K562 (cell line): ENCODE measurements at regions not wholly inside any gene's neighbourhood (a gene's known extent, or its start where the extent isn't known, plus 50 kb on each side); places are given as distances from the start of the nearest gene placed in this dataset.

ENCODE experiments used
- ATAC-seq: fragments of 200-7000 bp; cut with Tn5 transposase; 3 replicates; pipeline ENCODE4 v1.9.1; 2020; ENCODE audit warnings: moderate library complexity
- BruUV-seq: library from RNA; stranded (reverse); fragments of 400-500 nt; replicated peaks from 2 replicates; lab custom pipeline; 2021; lab: Mats Ljungman, UMichigan
- CTCF ChIA-PET: fragments of 300-600 bp; formaldehyde crosslinking; extraction: SDS; loops from one replicate; lab custom pipeline; 2021; ENCODE audit warnings: low intra/inter-chr PET ratio; lab: Yijun Ruan, JAX
- POLR2A ChIA-PET: fragments of 300-600, 350-650 bp; sonication (Branson Sonifier 250); formaldehyde crosslinking; extraction: SDS; loops from one replicate; lab custom pipeline; 2021; ENCODE audit warnings: antibody characterized with exemption, inconsistent platforms; lab: Yijun Ruan, JAX
- DNase-seq, 4 experiments: peaks; one replicate each; pipeline versions ENCODE4 v3.0.0 to v3.0.0-alpha.2; 2011 to 2018; ENCODE audit warnings: low spot score in 3 of 4, mixed read lengths in 3 of 4; ENCODE audit errors: extremely low read depth in 1 of 4
- FAIRE-seq: peaks from 2 replicates; lab custom pipeline; 2011; peaks lifted over from hg19 to GRCh38; lab: Jason Lieb, UNC
- H2AFZ ChIP-seq: 2 replicates; pipeline ENCODE4 v1.6.0; 2011; ENCODE audit warnings: low read depth, low read length, control low read depth, inconsistent platforms
- H3K27ac ChIP-seq: fragments of 200-600 bp; 3 replicates; pipeline ENCODE4 v1.8.0; 2011; ENCODE audit warnings: low read depth, mild to moderate bottlenecking, control low read depth, inconsistent platforms, low read length, moderate library complexity, mixed read lengths; ENCODE audit errors: extremely low read depth
- H3K27me3 ChIP-seq, 2 experiments: fragments of 300-600 bp in 1 of 2; 2 replicates in 1 of 2; 3 replicates in 1 of 2; pipeline versions ENCODE4 v1.6.0 to v1.8.0; 2011; ENCODE audit warnings: inconsistent platforms in 2 of 2, low read length in 2 of 2, mild to moderate bottlenecking in 1 of 2, mixed read lengths in 1 of 2, moderate library complexity in 1 of 2; ENCODE audit not compliant: control insufficient read depth in 2 of 2, insufficient read depth in 2 of 2
- H3K36me3 ChIP-seq: fragments of 300-600 bp; 3 replicates; pipeline ENCODE4 v1.8.0; 2011; ENCODE audit warnings: mild to moderate bottlenecking, low read length, inconsistent platforms; ENCODE audit not compliant: control insufficient read depth, insufficient read depth
- H3K4me1 ChIP-seq, 2 experiments: fragments of 200-600 bp in 1 of 2; replicated peaks in 1 of 2; 2 replicates in 1 of 2; 3 replicates in 1 of 2; pipeline versions ENCODE4 v1.5.1 to v1.8.0; 2011; ENCODE audit warnings: inconsistent platforms in 2 of 2, low read length in 2 of 2, mild to moderate bottlenecking in 1 of 2, mixed read lengths in 1 of 2, moderate library complexity in 1 of 2; ENCODE audit not compliant: control insufficient read depth in 2 of 2, insufficient read depth in 2 of 2
- H3K4me2 ChIP-seq: 2 replicates; pipeline ENCODE4 v1.6.1; 2011; ENCODE audit warnings: low read length, control low read depth, inconsistent platforms, mixed read lengths; ENCODE audit not compliant: insufficient read depth
- H3K4me3 ChIP-seq: fragments of 200-600 bp; sonication (generic), shearing (Covaris generic); 2 replicates; pipeline ENCODE4 v1.5.1; 2016; ENCODE audit warnings: control low read depth, inconsistent platforms
- H3K79me2 ChIP-seq: fragments of 200-600 bp; 3 replicates; pipeline ENCODE4 v1.8.0; 2011; ENCODE audit warnings: low read length, inconsistent platforms; ENCODE audit not compliant: control insufficient read depth, insufficient read depth
- H3K9ac ChIP-seq, 2 experiments: 2 replicates each; pipeline versions ENCODE4 v1.6.0 to v1.6.1; 2011; ENCODE audit warnings: low read depth in 2 of 2, low read length in 2 of 2, control low read depth in 1 of 2, inconsistent platforms in 1 of 2, mild to moderate bottlenecking in 1 of 2, mixed read lengths in 1 of 2; ENCODE audit not compliant: insufficient read depth in 1 of 2
- H3K9me1 ChIP-seq: one replicate; pipeline ENCODE4 v1.6.0; 2011; ENCODE audit warnings: inconsistent platforms, mild to moderate bottlenecking, low read length, moderate library complexity; ENCODE audit not compliant: control insufficient read depth, insufficient read depth
- H3K9me3 ChIP-seq: replicated peaks from 2 replicates; pipeline ENCODE4 v1.5.1; 2011; ENCODE audit warnings: low read depth, low read length, inconsistent platforms; ENCODE audit not compliant: control insufficient read depth, insufficient read depth
- H4K20me1 ChIP-seq: replicated peaks from 2 replicates; pipeline ENCODE4 v1.6.1; 2011; ENCODE audit warnings: low read length, inconsistent platforms, mixed read lengths; ENCODE audit not compliant: control insufficient read depth, insufficient read depth
- ADNP ChIP-seq: fragments of 200-800 bp; sonication (Bioruptor generic); IDR thresholded peaks from 2 replicates; pipeline ENCODE4 v1.6.1; 2016; ENCODE audit warnings: missing genetic modification characterization, missing compliant biosample characterization
- CBFB ChIP-seq: sonication (generic); formaldehyde crosslinking; IDR thresholded peaks from 2 replicates; pipeline ENCODE4 v1.4.0; 2020; ENCODE audit warnings: mild to moderate bottlenecking, missing genetic modification reagents
- CBX5 ChIP-seq: IDR thresholded peaks from 2 replicates; pipeline ENCODE4 v1.6.1; 2014; ENCODE audit warnings: low read depth, borderline replicate concordance
- CSDE1 ChIP-seq, 2 experiments: fragments of 450-650 bp; IDR thresholded peaks; 2 replicates each; pipeline ENCODE4 v1.6.1; 2016; ENCODE audit warnings: mild to moderate bottlenecking in 1 of 2
- CTCFL ChIP-seq: IDR thresholded peaks from 2 replicates; pipeline ENCODE4 v1.6.1; 2011; ENCODE audit warnings: borderline replicate concordance, low read depth, mild to moderate bottlenecking, moderate library complexity, low read length; ENCODE audit not compliant: insufficient read depth, poor library complexity, severe bottlenecking
- FOS ChIP-seq: IDR thresholded peaks from 3 replicates; pipeline ENCODE4 v1.6.1; 2011; ENCODE audit not compliant: insufficient read length; ENCODE audit errors: extremely low read depth
- FOXK1 ChIP-seq: sonication (generic); formaldehyde crosslinking; IDR thresholded peaks from 2 replicates; pipeline ENCODE4 v1.8.0; 2022; ENCODE audit warnings: missing genetic modification reagents, mild to moderate bottlenecking, borderline replicate concordance
- GABPA ChIP-seq: fragments of 200-800 bp; sonication (Bioruptor generic); conservative IDR thresholded peaks from 2 replicates; pipeline ENCODE4 v1.6.1; 2016; ENCODE audit warnings: low read depth, missing genetic modification characterization, missing compliant biosample characterization
- GTF2F1 ChIP-seq: IDR thresholded peaks from 2 replicates; pipeline ENCODE4 v1.6.1; 2011; ENCODE audit warnings: low read depth, low read length, improper control_type of control experiment
- ILK ChIP-seq: fragments of 450-650 bp; IDR thresholded peaks from 2 replicates; pipeline ENCODE4 v1.6.1; 2016; ENCODE audit warnings: missing genetic modification characterization, low read depth, mild to moderate bottlenecking, missing compliant biosample characterization, moderate library complexity, borderline replicate concordance
- KHSRP ChIP-seq: fragments of 450-650 bp; IDR thresholded peaks from 2 replicates; pipeline ENCODE4 v1.6.1; 2017
- MED1 ChIP-seq: sonication (generic); formaldehyde crosslinking; IDR thresholded peaks from 2 replicates; pipeline ENCODE4 v1.8.1; 2023; ENCODE audit warnings: missing genetic modification reagents, borderline replicate concordance
- MEF2D ChIP-seq: conservative IDR thresholded peaks from 2 replicates; pipeline ENCODE4 v1.6.1; 2016; ENCODE audit warnings: low read depth, missing genetic modification characterization, missing compliant biosample characterization
- PHB2 ChIP-seq: fragments of 450-650 bp; IDR thresholded peaks from 2 replicates; pipeline ENCODE4 v1.6.1; 2017; ENCODE audit warnings: low read depth
- ZBTB26 ChIP-seq: fragments of 450-650 bp; formaldehyde crosslinking; IDR thresholded peaks from 2 replicates; pipeline ENCODE4 v1.4.0; 2022; ENCODE audit warnings: missing genetic modification characterization
- ZNF12 ChIP-seq: sonication (generic); formaldehyde crosslinking; IDR thresholded peaks from 2 replicates; pipeline ENCODE4 v1.4.0; 2020; ENCODE audit warnings: mild to moderate bottlenecking, missing genetic modification reagents
- ZNF175 ChIP-seq: fragments of 200-800 bp; sonication (Bioruptor generic); IDR thresholded peaks from 2 replicates; pipeline ENCODE4 v1.6.1; 2016; ENCODE audit warnings: low read depth, mild to moderate bottlenecking, missing genetic modification characterization, missing compliant biosample characterization
- ZNF316 ChIP-seq: fragments of 450-650 bp; IDR thresholded peaks from 2 replicates; pipeline ENCODE4 v1.6.1; 2016
- in situ Hi-C: fragments of 300-500 bp; cut with MboI; formaldehyde crosslinking; loops from 4 replicates; pipeline ENCODE4 v1.15.0; 2018; ENCODE audit warnings: inconsistent platforms, mixed read lengths
- intact Hi-C: fragments of 100-400 bp; cut with micrococcal nuclease; formaldehyde crosslinking; loops from 2 replicates; pipeline ENCODE4 v1.14.2; 2022
- TF ChIP-seq, protein P1 (sequence below): fragments of 450-650 bp; IDR thresholded peaks from 2 replicates; pipeline ENCODE4 v1.6.1; 2017; ENCODE audit warnings: antibody characterized with exemption, mild to moderate bottlenecking

DNA sequence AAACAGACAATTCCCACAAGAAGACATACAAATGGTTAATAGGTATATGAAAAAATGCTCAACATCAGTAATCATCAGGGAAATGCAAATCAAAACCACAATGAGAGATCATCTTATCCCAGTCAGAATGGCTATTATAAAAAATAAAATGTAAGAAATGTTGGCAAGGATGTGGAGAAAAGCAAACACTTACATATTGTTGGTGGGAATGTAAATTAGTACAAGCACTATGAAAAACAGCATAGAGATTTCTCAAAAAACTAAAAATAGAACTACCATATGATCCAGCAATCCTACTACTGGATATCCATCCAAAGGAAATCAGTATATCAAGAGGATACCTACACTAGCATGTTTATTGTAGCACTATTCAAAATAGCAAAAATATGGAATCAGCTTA, 186.6 kb downstream of the NOL4 start:
- DNase-seq (no peak), FAIRE-seq (no peak), ATAC-seq (no peak)
- Histone ChIP-seq H3K9me3 (no peaks in the 10 kb centered on the region), H2AFZ (no peak overlapping the region), H3K9me1 (no peaks in the 10 kb centered on the region), H3K9ac (no peak overlapping the region), H3K27ac (no peak overlapping the region), H3K4me1 (no peaks in the 10 kb centered on the region), H3K4me3 (no peak overlapping the region), H3K4me2 (no peak overlapping the region), H3K79me2 (no peaks in the 10 kb centered on the region), H3K36me3 (no peaks in the 10 kb centered on the region), H3K27me3 (no peaks in the 10 kb centered on the region), H4K20me1 (no peaks in the 10 kb centered on the region)
- intact Hi-C loops: no loop called here
- ChIA-PET CTCF (no interaction called here), POLR2A (no interaction called here)
- no TSS peak for BruUV-seq
- in situ Hi-C loops: no loop called here
- TF ChIP-seq MED1 (no peak), KHSRP (no peak), FOXK1 (CRISPR knock-in tag) (no peak), ZBTB26 (CRISPR knock-in tag) (no peak), ZNF175 (CRISPR knock-in tag) (no peak), CTCFL (no peak), PHB2 (no peak), CSDE1 (IDR thresholded peaks at IDR 0.05) (no peak), GTF2F1 (no peak), ADNP (no peak), CBFB (CRISPR knock-in tag) (no peak), ILK (tag) (no peak), ZNF316 (no peak), FOS (no peak), MEF2D (no peak), CBX5 (no peak), ZNF12 (no peak), GABPA (tag) (no peak)
- TF ChIP-seq, protein P1, sequence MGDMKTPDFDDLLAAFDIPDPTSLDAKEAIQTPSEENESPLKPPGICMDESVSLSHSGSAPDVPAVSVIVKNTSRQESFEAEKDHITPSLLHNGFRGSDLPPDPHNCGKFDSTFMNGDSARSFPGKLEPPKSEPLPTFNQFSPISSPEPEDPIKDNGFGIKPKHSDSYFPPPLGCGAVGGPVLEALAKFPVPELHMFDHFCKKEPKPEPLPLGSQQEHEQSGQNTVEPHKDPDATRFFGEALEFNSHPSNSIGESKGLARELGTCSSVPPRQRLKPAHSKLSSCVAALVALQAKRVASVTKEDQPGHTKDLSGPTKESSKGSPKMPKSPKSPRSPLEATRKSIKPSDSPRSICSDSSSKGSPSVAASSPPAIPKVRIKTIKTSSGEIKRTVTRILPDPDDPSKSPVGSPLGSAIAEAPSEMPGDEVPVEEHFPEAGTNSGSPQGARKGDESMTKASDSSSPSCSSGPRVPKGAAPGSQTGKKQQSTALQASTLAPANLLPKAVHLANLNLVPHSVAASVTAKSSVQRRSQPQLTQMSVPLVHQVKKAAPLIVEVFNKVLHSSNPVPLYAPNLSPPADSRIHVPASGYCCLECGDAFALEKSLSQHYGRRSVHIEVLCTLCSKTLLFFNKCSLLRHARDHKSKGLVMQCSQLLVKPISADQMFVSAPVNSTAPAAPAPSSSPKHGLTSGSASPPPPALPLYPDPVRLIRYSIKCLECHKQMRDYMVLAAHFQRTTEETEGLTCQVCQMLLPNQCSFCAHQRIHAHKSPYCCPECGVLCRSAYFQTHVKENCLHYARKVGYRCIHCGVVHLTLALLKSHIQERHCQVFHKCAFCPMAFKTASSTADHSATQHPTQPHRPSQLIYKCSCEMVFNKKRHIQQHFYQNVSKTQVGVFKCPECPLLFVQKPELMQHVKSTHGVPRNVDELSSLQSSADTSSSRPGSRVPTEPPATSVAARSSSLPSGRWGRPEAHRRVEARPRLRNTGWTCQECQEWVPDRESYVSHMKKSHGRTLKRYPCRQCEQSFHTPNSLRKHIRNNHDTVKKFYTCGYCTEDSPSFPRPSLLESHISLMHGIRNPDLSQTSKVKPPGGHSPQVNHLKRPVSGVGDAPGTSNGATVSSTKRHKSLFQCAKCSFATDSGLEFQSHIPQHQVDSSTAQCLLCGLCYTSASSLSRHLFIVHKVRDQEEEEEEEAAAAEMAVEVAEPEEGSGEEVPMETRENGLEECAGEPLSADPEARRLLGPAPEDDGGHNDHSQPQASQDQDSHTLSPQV: no peak
